Keratinocyte (primary cell): ENCODE measurements at regions not wholly inside any gene's neighbourhood (a gene's known extent, or its start where the extent isn't known, plus 50 kb on each side); places are given as distances from the start of the nearest gene placed in this dataset.

Experiments
- DNase-seq: peaks from one replicate; pipeline ENCODE4 v3.0.0-alpha.2; 2011; ENCODE audit warnings: low read depth, missing footprints, low spot score
- FAIRE-seq: peaks from 2 replicates; lab custom pipeline; 2011; peaks lifted over from hg19 to GRCh38; lab: Jason Lieb, UNC
- H2AFZ ChIP-seq: 2 replicates; pipeline ENCODE4 v1.6.0; 2012; ENCODE audit warnings: low read length, control low read depth, inconsistent platforms; ENCODE audit not compliant: control insufficient read depth
- H3K27ac ChIP-seq: 2 replicates; pipeline ENCODE4 v1.5.1; 2011; ENCODE audit warnings: low read length; ENCODE audit not compliant: control insufficient read depth, insufficient read depth
- H3K27me3 ChIP-seq: 3 replicates; pipeline ENCODE4 v1.6.0; 2011; ENCODE audit warnings: low read length; ENCODE audit not compliant: control insufficient read depth, insufficient read depth; ENCODE audit errors: extremely low read depth
- H3K36me3 ChIP-seq, 2 experiments: 2 replicates in 1 of 2; 3 replicates in 1 of 2; pipeline ENCODE4 v1.5.1; 2011; ENCODE audit warnings: low read length in 2 of 2, mild to moderate bottlenecking in 1 of 2; ENCODE audit not compliant: control insufficient read depth in 2 of 2, insufficient read depth in 2 of 2; ENCODE audit errors: extremely low read depth in 1 of 2
- H3K4me1 ChIP-seq: 3 replicates; pipeline ENCODE4 v1.5.1; 2011; ENCODE audit warnings: low read length; ENCODE audit not compliant: control insufficient read depth, insufficient read depth; ENCODE audit errors: extremely low read depth
- H3K4me2 ChIP-seq: 3 replicates; pipeline ENCODE4 v1.6.0; 2011; ENCODE audit warnings: low read depth, low read length; ENCODE audit not compliant: control insufficient read depth, insufficient read depth; ENCODE audit errors: extremely low read depth
- H3K4me3 ChIP-seq, 3 experiments: fragments of 200-600 bp in 1 of 3; sonication (generic) in 1 of 3; 2 replicates in 2 of 3; 3 replicates in 1 of 3; pipeline ENCODE4 v1.5.1; 2011 to 2016; ENCODE audit warnings: low read length in 3 of 3, mild to moderate bottlenecking in 3 of 3, control low read depth in 2 of 3, inconsistent platforms in 1 of 3, low read depth in 1 of 3, mixed read lengths in 1 of 3, mixed run types in 1 of 3, moderate library complexity in 1 of 3; ENCODE audit not compliant: control insufficient read depth in 2 of 3, insufficient read depth in 2 of 3; ENCODE audit errors: extremely low read depth in 1 of 3
- H3K79me2 ChIP-seq: 2 replicates; pipeline ENCODE4 v1.6.0; 2012; ENCODE audit warnings: low read length; ENCODE audit not compliant: control insufficient read depth, insufficient read depth
- H3K9ac ChIP-seq: 3 replicates; pipeline ENCODE4 v1.6.0; 2011; ENCODE audit warnings: low read length; ENCODE audit not compliant: control insufficient read depth, insufficient read depth; ENCODE audit errors: extremely low read depth
- H3K9me1 ChIP-seq: 3 replicates; pipeline ENCODE4 v1.6.0; 2011; ENCODE audit warnings: low read length; ENCODE audit not compliant: control insufficient read depth, insufficient read depth; ENCODE audit errors: extremely low read depth
- H3K9me3 ChIP-seq: 2 replicates; pipeline ENCODE4 v1.5.1; 2012; ENCODE audit warnings: low read depth, low read length; ENCODE audit not compliant: control insufficient read depth
- H4K20me1 ChIP-seq: 3 replicates; pipeline ENCODE4 v1.6.0; 2011; ENCODE audit warnings: low read length; ENCODE audit not compliant: control insufficient read depth, insufficient read depth; ENCODE audit errors: extremely low read depth
- CTCF ChIP-seq, 3 experiments: IDR thresholded peaks in 1 of 3; conservative IDR thresholded peaks in 1 of 3; optimal IDR thresholded peaks in 1 of 3; 2 replicates in 2 of 3; 3 replicates in 1 of 3; pipeline versions ENCODE3 to v1.5.1; 2011; ENCODE audit warnings: low read length in 3 of 3, mild to moderate bottlenecking in 3 of 3, moderate library complexity in 2 of 3, control low read depth in 1 of 3, inconsistent platforms in 1 of 3; ENCODE audit not compliant: insufficient read depth in 2 of 3; ENCODE audit errors: extremely low read depth in 1 of 3
- EZH2 ChIP-seq: IDR thresholded peaks from one replicate; pipeline ENCODE4 v1.6.1; 2012; ENCODE audit warnings: inconsistent platforms, mild to moderate bottlenecking, low read length, moderate library complexity
- dilution Hi-C: fragments of 300-500 bp; cut with MboI; formaldehyde crosslinking; loops from one replicate; pipeline ENCODE4 v1.7.0; 2020; ENCODE audit warnings: low sequenced_read_pairs; ENCODE audit not compliant: extremely low pct_ligation_motif_present

DNA sequence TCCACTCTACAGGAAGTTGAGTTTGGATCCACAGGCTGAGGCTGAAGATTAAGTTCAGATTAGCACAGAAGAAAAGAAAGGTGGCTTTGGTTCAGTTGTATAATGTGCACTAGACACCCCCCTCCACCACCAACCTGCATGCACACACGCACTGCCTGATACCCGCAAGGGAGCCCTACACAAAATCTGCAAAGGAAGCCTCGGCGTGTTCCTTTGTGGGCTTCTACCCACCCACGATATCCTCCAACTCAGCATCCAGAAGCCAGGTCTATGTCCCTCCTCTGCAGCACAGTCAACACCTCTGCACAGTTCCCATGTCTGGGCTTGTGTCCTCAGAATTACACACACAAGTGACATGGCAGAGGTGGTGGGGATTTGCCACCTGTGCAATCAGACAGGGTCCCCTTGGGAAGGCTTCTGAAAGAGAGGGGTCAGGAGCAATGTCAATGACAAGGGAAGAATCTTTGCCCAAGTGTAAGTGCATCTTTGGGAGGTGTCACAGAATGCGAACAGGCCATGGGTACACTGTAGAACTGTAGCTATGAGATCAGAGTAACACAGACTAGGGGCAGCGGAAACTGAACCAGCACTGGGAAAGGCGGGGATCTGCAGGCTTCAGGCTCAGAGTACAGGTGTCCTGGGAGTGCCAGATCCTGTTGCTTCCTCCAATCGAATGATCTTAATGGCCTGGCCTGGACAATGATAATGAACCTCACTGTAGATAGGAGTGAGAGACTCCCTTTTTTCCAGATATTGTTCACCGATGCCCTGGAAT is 148.6 kb upstream of the ETV3 start:
- dilution Hi-C loops, result no loop called here
- no peaks in the 10 kb centered on the region for H3K4me1 ChIP-seq
- H3K36me3 ChIP-seq, result no peaks in the 10 kb centered on the region
- H2AFZ ChIP-seq, result no peak overlapping the region
- no peak for TF ChIP-seq EZH2
- no peak for TF ChIP-seq CTCF (optimal IDR thresholded peaks at IDR 0.05 in 1 of 3, IDR thresholded peaks at IDR 0.05 in 1 of 3, conservative IDR thresholded peaks at IDR 0.05 in 1 of 3; ENCODE audit: extremely low read depth in 1 of 3, insufficient read depth in 2 of 3, low read length in 3 of 3)
- no peaks in the 10 kb centered on the region for H3K79me2 ChIP-seq
- no peaks in the 10 kb centered on the region for H3K9me3 ChIP-seq
- H3K9me1 ChIP-seq, result no peaks in the 10 kb centered on the region
- H3K27ac ChIP-seq, result no peak overlapping the region
- H4K20me1 ChIP-seq, result no peaks in the 10 kb centered on the region
- DNase-seq (no peak), FAIRE-seq (no peak)
- H3K4me3 ChIP-seq, result no peak overlapping the region
- H3K4me2 ChIP-seq, result no peak overlapping the region
- H3K27me3 ChIP-seq, result no peaks in the 10 kb centered on the region
- no peak overlapping the region for H3K9ac ChIP-seq

DNA sequence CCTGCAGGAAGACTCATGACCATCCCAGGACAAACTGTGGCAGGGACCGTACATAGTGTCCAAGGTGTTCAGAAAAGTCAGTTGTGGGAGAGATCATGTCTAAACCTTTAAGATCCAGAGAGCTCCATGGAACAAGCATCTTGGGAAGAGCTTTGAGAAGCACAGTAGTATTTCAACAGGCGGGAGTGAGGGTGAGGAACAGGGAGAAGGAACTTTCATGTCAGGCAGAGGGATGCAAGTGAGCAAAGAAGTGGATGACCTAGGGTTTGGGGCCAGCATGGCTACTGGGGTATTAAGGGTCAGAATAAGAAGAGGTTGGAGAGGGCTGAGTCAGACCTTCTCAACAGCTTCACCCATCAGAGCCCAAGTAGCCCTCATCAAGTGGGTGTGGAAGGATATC is 147.9 kb upstream of the ETV3 start:
- Histone ChIP-seq H3K9me3 (no peaks in the 10 kb centered on the region), H3K9me1 (no peaks in the 10 kb centered on the region), H3K36me3 (no peaks in the 10 kb centered on the region), H3K9ac (no peak overlapping the region), H3K79me2 (no peaks in the 10 kb centered on the region), H3K27ac (no peak overlapping the region), H4K20me1 (no peaks in the 10 kb centered on the region), H3K4me2 (no peak overlapping the region), H2AFZ (no peak overlapping the region), H3K4me3 (no peak overlapping the region), H3K4me1 (no peaks in the 10 kb centered on the region), H3K27me3 (no peaks in the 10 kb centered on the region)
- dilution Hi-C loops, result no loop called here
- no peak for FAIRE-seq
- TF ChIP-seq CTCF (optimal IDR thresholded peaks at IDR 0.05 in 1 of 3, IDR thresholded peaks at IDR 0.05 in 1 of 3, conservative IDR thresholded peaks at IDR 0.05 in 1 of 3; ENCODE audit: extremely low read depth in 1 of 3, insufficient read depth in 2 of 3, low read length in 3 of 3) (no peak), EZH2 (no peak)
- no peak for DNase-seq
